Mammary epithelial cell (primary cell): ENCODE measurements at regions not wholly inside any gene's neighbourhood (a gene's known extent, or its start where the extent isn't known, plus 50 kb on each side); places are given as distances from the start of the nearest gene placed in this dataset.

Experiments used
- EZH2 ChIP-seq: IDR thresholded peaks from 2 replicates; pipeline ENCODE4 v1.6.1; 2012; ENCODE audit warnings: low read length, inconsistent platforms, borderline replicate concordance
- TF ChIP-seq, protein P1 (sequence below), 2 donors: IDR thresholded peaks in 1 of 2; conservative IDR thresholded peaks in 1 of 2; 2 replicates each; pipeline ENCODE4 v1.5.1; 2011 to 2012; ENCODE audit warnings: inconsistent platforms in 2 of 2, low read length in 2 of 2, mild to moderate bottlenecking in 2 of 2, control low read depth in 1 of 2, low read depth in 1 of 2; ENCODE audit not compliant: insufficient read depth in 1 of 2; ENCODE audit errors: extremely low read depth in 1 of 2

DNA sequence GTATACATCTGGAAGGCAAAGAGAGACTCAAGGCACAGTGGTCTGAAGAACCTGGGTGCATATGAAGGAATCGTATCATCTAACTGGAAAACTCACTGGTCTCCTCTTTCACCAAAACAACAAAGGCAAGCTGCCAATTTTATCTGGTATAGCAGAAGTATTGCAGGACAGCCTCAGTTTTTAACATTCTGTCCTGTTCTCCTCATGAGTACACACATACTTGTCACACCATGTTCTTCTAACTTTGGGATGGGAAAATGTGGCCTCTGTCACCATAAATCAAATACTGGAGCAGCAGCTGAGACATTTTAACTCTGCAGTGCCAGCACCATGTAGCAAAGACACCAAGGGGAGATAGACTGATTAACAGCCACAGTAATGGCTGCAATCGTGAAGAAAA lies 199.1 kb upstream of the CNR1 start:
- TF ChIP-seq, protein P1, sequence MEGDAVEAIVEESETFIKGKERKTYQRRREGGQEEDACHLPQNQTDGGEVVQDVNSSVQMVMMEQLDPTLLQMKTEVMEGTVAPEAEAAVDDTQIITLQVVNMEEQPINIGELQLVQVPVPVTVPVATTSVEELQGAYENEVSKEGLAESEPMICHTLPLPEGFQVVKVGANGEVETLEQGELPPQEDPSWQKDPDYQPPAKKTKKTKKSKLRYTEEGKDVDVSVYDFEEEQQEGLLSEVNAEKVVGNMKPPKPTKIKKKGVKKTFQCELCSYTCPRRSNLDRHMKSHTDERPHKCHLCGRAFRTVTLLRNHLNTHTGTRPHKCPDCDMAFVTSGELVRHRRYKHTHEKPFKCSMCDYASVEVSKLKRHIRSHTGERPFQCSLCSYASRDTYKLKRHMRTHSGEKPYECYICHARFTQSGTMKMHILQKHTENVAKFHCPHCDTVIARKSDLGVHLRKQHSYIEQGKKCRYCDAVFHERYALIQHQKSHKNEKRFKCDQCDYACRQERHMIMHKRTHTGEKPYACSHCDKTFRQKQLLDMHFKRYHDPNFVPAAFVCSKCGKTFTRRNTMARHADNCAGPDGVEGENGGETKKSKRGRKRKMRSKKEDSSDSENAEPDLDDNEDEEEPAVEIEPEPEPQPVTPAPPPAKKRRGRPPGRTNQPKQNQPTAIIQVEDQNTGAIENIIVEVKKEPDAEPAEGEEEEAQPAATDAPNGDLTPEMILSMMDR (conservative IDR thresholded peaks at IDR 0.05 in 1 of 2, IDR thresholded peaks at IDR 0.05 in 1 of 2; ENCODE audit: extremely low read depth in 1 of 2, insufficient read depth in 1 of 2, low read depth in 1 of 2, low read length in 2 of 2), result no peak
- no peak for TF ChIP-seq EZH2
